ENCODE measurements at regions not wholly inside any gene's neighbourhood (a gene's known extent, or its start where the extent isn't known, plus 50 kb on each side); places are given as distances from the start of the nearest gene placed in this dataset.

DNA sequence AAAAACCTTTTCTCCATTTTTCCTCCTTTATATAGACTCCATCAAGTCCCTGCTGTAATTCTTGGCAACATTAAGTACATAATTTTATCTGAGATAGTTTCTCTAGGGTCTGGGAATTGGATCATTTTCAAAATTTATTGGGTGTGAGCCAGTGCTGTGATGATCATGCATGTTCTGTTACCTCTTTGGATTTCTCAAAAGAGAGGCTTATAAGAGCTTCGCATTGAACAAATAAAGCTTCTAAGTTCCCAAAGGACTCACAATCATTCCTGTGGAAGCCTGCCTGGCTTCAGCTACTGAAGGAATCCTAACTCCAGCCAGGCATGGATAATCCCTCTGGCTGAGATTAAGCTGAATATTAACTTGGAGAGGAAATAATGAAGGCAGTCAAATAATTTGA lies 208.5 kb downstream of the RAB38 start:
- TF ChIP-seq, protein P1, sequence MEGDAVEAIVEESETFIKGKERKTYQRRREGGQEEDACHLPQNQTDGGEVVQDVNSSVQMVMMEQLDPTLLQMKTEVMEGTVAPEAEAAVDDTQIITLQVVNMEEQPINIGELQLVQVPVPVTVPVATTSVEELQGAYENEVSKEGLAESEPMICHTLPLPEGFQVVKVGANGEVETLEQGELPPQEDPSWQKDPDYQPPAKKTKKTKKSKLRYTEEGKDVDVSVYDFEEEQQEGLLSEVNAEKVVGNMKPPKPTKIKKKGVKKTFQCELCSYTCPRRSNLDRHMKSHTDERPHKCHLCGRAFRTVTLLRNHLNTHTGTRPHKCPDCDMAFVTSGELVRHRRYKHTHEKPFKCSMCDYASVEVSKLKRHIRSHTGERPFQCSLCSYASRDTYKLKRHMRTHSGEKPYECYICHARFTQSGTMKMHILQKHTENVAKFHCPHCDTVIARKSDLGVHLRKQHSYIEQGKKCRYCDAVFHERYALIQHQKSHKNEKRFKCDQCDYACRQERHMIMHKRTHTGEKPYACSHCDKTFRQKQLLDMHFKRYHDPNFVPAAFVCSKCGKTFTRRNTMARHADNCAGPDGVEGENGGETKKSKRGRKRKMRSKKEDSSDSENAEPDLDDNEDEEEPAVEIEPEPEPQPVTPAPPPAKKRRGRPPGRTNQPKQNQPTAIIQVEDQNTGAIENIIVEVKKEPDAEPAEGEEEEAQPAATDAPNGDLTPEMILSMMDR (conservative IDR thresholded peaks at IDR 0.05 in 1 of 2, IDR thresholded peaks at IDR 0.05 in 1 of 2; ENCODE audit: low read depth in 1 of 2, low read length in 2 of 2), result no peak
- TF ChIP-seq EZH2 (IDR thresholded peaks at IDR 0.05; ENCODE audit: low read length, missing control alignments), result no peak
